ENCODE measurements at regions not wholly inside any gene's neighbourhood (a gene's known extent, or its start where the extent isn't known, plus 50 kb on each side); places are given as distances from the start of the nearest gene placed in this dataset.

- Mint-ChIP-seq H3K27ac (no peak overlapping the region), H3K36me3 (ENCODE audit: low read depth) (no peaks in the 10 kb centered on the region), H3K9me3 (peaks cover 2% of the 10 kb centered on the region), H3K4me3 (no peak overlapping the region), H3K4me1 (ENCODE audit: low read depth) (no peaks in the 10 kb centered on the region), H3K27me3 (no peaks in the 10 kb centered on the region)
- intact Hi-C loops (cut with DNase I, micrococcal nuclease) = no loop called here
- Histone ChIP-seq H3K4me3 (ENCODE audit: low read length) (no peak overlapping the region), H3K36me3 (ENCODE audit: insufficient read depth, low read length) (no peaks in the 10 kb centered on the region), H3K27me3 (ENCODE audit: control insufficient read depth in 1 of 2, insufficient read depth in 2 of 2, low read length in 2 of 2) (no peaks in the 10 kb centered on the region), H3K27ac (ENCODE audit: low read depth in 1 of 2, low read length in 2 of 2) (no peak overlapping the region), H3K4me1 (ENCODE audit: insufficient read depth, low read length) (no peaks in the 10 kb centered on the region), H3K9me3 (ENCODE audit: control insufficient read depth in 1 of 2, insufficient read depth in 1 of 2, low read length in 2 of 2) (peaks cover 0 to 6% of the 10 kb centered on the region in 2 experiments)
- DNase-seq (no peak), ATAC-seq (ENCODE audit: poor library complexity) (no peak)
- TF ChIP-seq CTCF (IDR thresholded peaks at IDR 0.05) = no peak
- CTCF ChIA-PET = no interaction called here
- POLR2A ChIA-PET = no interaction called here
Observed at GRCh38 chr7:117929237-117929636, 56.0 kb upstream of the CTTNBP2 start.

- Mint-ChIP-seq H3K27ac (no peak overlapping the region), H3K4me3 (no peak overlapping the region), H3K36me3 (ENCODE audit: low read depth) (no peaks in the 10 kb centered on the region), H3K27me3 (no peaks in the 10 kb centered on the region), H3K9me3 (no peaks in the 10 kb centered on the region), H3K4me1 (ENCODE audit: low read depth) (no peaks in the 10 kb centered on the region)
- no peak for DNase-seq
- intact Hi-C loops (cut with DNase I, micrococcal nuclease) = no loop called here
- Histone ChIP-seq H3K4me3 (ENCODE audit: low read length) (no peak overlapping the region), H3K27ac (ENCODE audit: low read depth in 1 of 2, low read length in 2 of 2) (no peak overlapping the region), H3K4me1 (ENCODE audit: insufficient read depth, low read length) (no peaks in the 10 kb centered on the region), H3K27me3 (ENCODE audit: control insufficient read depth in 1 of 2, insufficient read depth in 2 of 2, low read length in 2 of 2) (no peaks in the 10 kb centered on the region), H3K9me3 (ENCODE audit: control insufficient read depth in 1 of 2, insufficient read depth in 1 of 2, low read length in 2 of 2) (peaks cover 0 to 6% of the 10 kb centered on the region in 2 experiments), H3K36me3 (ENCODE audit: insufficient read depth, low read length) (no peaks in the 10 kb centered on the region)
- CTCF ChIA-PET = no interaction called here
- TF ChIP-seq CTCF (IDR thresholded peaks at IDR 0.05) = no peak
- POLR2A ChIA-PET = no interaction called here
- no peak for ATAC-seq (ENCODE audit: poor library complexity)
Observed at GRCh38 chr7:117931314-117931713, 58.1 kb upstream of the CTTNBP2 start.

- Mint-ChIP-seq H3K27me3 (no peaks in the 10 kb centered on the region), H3K4me3 (no peak overlapping the region), H3K4me1 (ENCODE audit: low read depth) (no peaks in the 10 kb centered on the region), H3K9me3 (peaks cover 2% of the 10 kb centered on the region), H3K36me3 (ENCODE audit: low read depth) (no peaks in the 10 kb centered on the region), H3K27ac (no peak overlapping the region)
- Histone ChIP-seq H3K27ac (ENCODE audit: low read depth in 1 of 2, low read length in 2 of 2) (no peak overlapping the region), H3K4me3 (ENCODE audit: low read length) (no peak overlapping the region), H3K36me3 (ENCODE audit: insufficient read depth, low read length) (no peaks in the 10 kb centered on the region), H3K27me3 (ENCODE audit: control insufficient read depth in 1 of 2, insufficient read depth in 2 of 2, low read length in 2 of 2) (no peaks in the 10 kb centered on the region), H3K9me3 (ENCODE audit: control insufficient read depth in 1 of 2, insufficient read depth in 1 of 2, low read length in 2 of 2) (peaks cover 0 to 6% of the 10 kb centered on the region in 2 experiments), H3K4me1 (ENCODE audit: insufficient read depth, low read length) (no peaks in the 10 kb centered on the region)
- POLR2A ChIA-PET = no interaction called here
- CTCF ChIA-PET = no interaction called here
- no peak for ATAC-seq (ENCODE audit: poor library complexity)
- TF ChIP-seq CTCF (IDR thresholded peaks at IDR 0.05) = no peak
- no peak for DNase-seq
- intact Hi-C loops (cut with DNase I, micrococcal nuclease) = no loop called here
Observed at GRCh38 chr7:117937049-117937752, 64.0 kb upstream of the CTTNBP2 start.

Measured in CD4-positive, alpha-beta T cell (primary cell).